Testis (tissue), 2 donors: ENCODE measurements at regions not wholly inside any gene's neighbourhood (a gene's known extent, or its start where the extent isn't known, plus 50 kb on each side); places are given as distances from the start of the nearest gene placed in this dataset.

Source experiments
- DNase-seq: peaks from one replicate; pipeline ENCODE4 v3.0.0-alpha.2; 2019
- H3K27ac ChIP-seq, 2 donors: fragments of 200-600 bp; sonication (generic); one replicate each; pipeline ENCODE4 v1.5.1; 2019
- H3K27me3 ChIP-seq: fragments of 200-600 bp; sonication (generic); one replicate; pipeline ENCODE4 v1.5.1; 2019
- H3K36me3 ChIP-seq: fragments of 200-600 bp; sonication (generic); one replicate; pipeline ENCODE4 v1.5.1; 2017; ENCODE audit warnings: low read depth; ENCODE audit errors: missing control alignments
- H3K4me1 ChIP-seq: fragments of 200-600 bp; sonication (generic); one replicate; pipeline ENCODE4 v1.5.1; 2019
- H3K4me3 ChIP-seq, 2 donors: fragments of 200-600 bp; sonication (generic); one replicate each; pipeline ENCODE4 v1.5.1; 2017 to 2019
- H3K9me3 ChIP-seq: fragments of 200-600 bp; sonication (generic); one replicate; pipeline ENCODE4 v1.5.1; 2017
- CTCF ChIP-seq, 3 experiments: fragments of 450-650 bp in 2 of 3; fragments of 200-600 bp in 1 of 3; sonication (generic) in 1 of 3; IDR thresholded peaks; one replicate each; pipeline ENCODE4 v1.5.1; 2016 to 2019; ENCODE audit warnings: antibody characterized with exemption in 3 of 3, mild to moderate bottlenecking in 2 of 3, moderate library complexity in 1 of 3
- POLR2A ChIP-seq: fragments of 450-650 bp; IDR thresholded peaks from one replicate; pipeline ENCODE4 v1.6.1; 2017; ENCODE audit warnings: antibody characterized with exemption, mild to moderate bottlenecking, moderate library complexity
- WGBS, 2 donors: methylation state at CpG; one replicate each; pipeline ENCODE4 v1.1.5; 2018; 5-methylcytosine and 5-hydroxymethylcytosine counted together
- intact Hi-C: fragments of 100-400 bp; cut with DNase I; formaldehyde crosslinking; loops from one replicate; pipeline ENCODE4 v1.15.1; 2023; ENCODE audit warnings: low total_unique reads

- H3K9me3 ChIP-seq: no peaks in the 10 kb centered on the region
- no peaks in the 10 kb centered on the region for H3K27me3 ChIP-seq
- WGBS, 2 donors: 47 to 54% methylated on average over 1 of the region's 1 CpG
- H3K36me3 ChIP-seq: no peaks in the 10 kb centered on the region
- H3K4me3 ChIP-seq: no peak overlapping the region
- no peak for DNase-seq
- intact Hi-C loops: no loop called here
- no peak overlapping the region for H3K27ac ChIP-seq
- no peaks in the 10 kb centered on the region for H3K4me1 ChIP-seq
- no peak for TF ChIP-seq CTCF (IDR thresholded peaks at IDR 0.05)
Observed at GRCh38 chr13:81791641-81792040, 1450.7 kb upstream of the SPRY2 start.

DNA sequence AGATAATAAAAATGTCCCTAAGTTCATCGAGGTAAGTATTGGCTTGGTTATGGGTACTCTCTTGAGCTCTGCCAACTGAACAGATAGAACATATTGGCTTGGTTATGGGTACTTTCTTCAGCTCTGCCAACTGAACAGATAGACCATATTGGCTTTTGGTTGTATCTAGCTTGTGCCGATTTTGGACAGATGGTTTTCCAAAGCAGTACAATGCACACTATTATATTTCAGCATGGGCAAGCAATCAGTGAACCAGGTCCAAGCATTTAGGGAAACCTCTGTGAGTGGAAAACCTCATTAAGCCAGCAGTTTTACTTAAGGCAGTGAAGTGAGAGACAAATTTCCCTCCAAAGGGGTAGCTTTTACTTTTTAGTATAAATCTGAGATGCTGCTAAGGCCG, 1440.5 kb upstream of the SPRY2 start:
- DNase-seq: no peak
- no peaks in the 10 kb centered on the region for H3K4me1 ChIP-seq
- H3K27ac ChIP-seq: no peak overlapping the region
- WGBS, 2 donors: 81 to 89% methylated on average over 3 of the region's 3 CpGs
- no peaks in the 10 kb centered on the region for H3K36me3 ChIP-seq
- H3K4me3 ChIP-seq: no peak overlapping the region
- intact Hi-C loops: no loop called here
- no peaks in the 10 kb centered on the region for H3K9me3 ChIP-seq
- no peaks in the 10 kb centered on the region for H3K27me3 ChIP-seq
- TF ChIP-seq CTCF (IDR thresholded peaks at IDR 0.05): no peak
- TF ChIP-seq POLR2A: no peak

DNA sequence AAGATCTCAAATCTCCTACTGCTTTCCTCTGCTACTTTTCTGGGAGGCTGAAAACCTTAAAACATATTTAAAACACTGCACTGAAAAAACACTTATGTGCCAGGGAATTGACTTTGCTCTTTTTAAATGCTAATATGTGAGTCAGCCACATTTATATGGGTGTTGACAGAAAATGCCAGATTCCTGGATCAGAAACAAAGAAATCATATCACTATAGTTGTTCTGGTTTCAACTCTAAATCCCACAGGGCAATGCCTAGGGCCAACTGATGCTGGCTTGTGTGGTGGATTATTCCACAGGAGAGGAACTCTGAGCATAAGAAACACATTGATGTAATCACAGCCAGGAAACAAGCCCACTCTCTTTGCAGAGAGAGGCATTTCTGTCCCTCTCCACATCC, 1439.0 kb upstream of the SPRY2 start:
- DNase-seq: no peak
- Histone ChIP-seq H3K27me3 (no peaks in the 10 kb centered on the region), H3K4me3 (no peak overlapping the region), H3K27ac (no peak overlapping the region), H3K4me1 (no peaks in the 10 kb centered on the region), H3K36me3 (no peaks in the 10 kb centered on the region), H3K9me3 (no peaks in the 10 kb centered on the region)
- intact Hi-C loops: no loop called here
- no peak for TF ChIP-seq CTCF (IDR thresholded peaks at IDR 0.05)

- H3K36me3 ChIP-seq: no peaks in the 10 kb centered on the region
- no peak overlapping the region for H3K27ac ChIP-seq
- intact Hi-C loops: no loop called here
- H3K4me1 ChIP-seq: no peaks in the 10 kb centered on the region
- TF ChIP-seq POLR2A (no peak), CTCF (IDR thresholded peaks at IDR 0.05) (no peak)
- no peak for DNase-seq
- H3K4me3 ChIP-seq: no peak overlapping the region
- H3K9me3 ChIP-seq: no peaks in the 10 kb centered on the region
- no peaks in the 10 kb centered on the region for H3K27me3 ChIP-seq
- 88 to 97% methylated on average over 1 of the region's 1 CpG for WGBS, 2 donors
Observed at GRCh38 chr13:81778350-81778749, 1437.4 kb upstream of the SPRY2 start.

GRCh38 chr13:81773263-81773662, 1432.3 kb upstream of the SPRY2 start:
- intact Hi-C loops: no loop called here
- H3K27ac ChIP-seq: no peak overlapping the region
- no peak for DNase-seq
- H3K4me3 ChIP-seq: no peak overlapping the region
- TF ChIP-seq CTCF (IDR thresholded peaks at IDR 0.05) (no peak), POLR2A (no peak)
- no peaks in the 10 kb centered on the region for H3K36me3 ChIP-seq
- WGBS, 2 donors: 70 to 74% methylated on average over 1 of the region's 1 CpG
- no peaks in the 10 kb centered on the region for H3K27me3 ChIP-seq
- H3K4me1 ChIP-seq: no peaks in the 10 kb centered on the region
- no peaks in the 10 kb centered on the region for H3K9me3 ChIP-seq
